ENCODE measurements at regions not wholly inside any gene's neighbourhood (a gene's known extent, or its start where the extent isn't known, plus 50 kb on each side); places are given as distances from the start of the nearest gene placed in this dataset.

DNA sequence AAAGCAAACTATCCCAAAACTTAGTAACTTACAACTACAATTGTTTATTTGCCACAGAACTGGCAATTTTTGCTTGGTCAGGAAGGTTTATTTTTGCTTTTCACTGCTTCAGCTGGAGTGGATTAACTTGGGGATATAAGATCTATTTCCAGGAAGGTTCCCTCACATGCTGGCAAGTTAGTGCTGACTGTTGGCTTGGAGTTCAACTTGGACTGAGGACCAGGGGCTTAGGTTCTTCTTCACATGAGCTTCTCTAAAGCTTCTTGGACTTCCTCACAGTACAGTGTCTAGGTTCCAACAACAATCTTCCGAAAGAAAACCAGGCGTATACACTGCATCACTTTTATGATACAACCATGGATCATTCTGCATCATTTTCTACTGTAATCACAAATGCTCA, 264.4 kb downstream of the CHL1 start:
- TF ChIP-seq, protein P1, sequence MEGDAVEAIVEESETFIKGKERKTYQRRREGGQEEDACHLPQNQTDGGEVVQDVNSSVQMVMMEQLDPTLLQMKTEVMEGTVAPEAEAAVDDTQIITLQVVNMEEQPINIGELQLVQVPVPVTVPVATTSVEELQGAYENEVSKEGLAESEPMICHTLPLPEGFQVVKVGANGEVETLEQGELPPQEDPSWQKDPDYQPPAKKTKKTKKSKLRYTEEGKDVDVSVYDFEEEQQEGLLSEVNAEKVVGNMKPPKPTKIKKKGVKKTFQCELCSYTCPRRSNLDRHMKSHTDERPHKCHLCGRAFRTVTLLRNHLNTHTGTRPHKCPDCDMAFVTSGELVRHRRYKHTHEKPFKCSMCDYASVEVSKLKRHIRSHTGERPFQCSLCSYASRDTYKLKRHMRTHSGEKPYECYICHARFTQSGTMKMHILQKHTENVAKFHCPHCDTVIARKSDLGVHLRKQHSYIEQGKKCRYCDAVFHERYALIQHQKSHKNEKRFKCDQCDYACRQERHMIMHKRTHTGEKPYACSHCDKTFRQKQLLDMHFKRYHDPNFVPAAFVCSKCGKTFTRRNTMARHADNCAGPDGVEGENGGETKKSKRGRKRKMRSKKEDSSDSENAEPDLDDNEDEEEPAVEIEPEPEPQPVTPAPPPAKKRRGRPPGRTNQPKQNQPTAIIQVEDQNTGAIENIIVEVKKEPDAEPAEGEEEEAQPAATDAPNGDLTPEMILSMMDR (conservative IDR thresholded peaks at IDR 0.05; ENCODE audit: low read depth, low read length) = no peak
- TF ChIP-seq EZH2 (IDR thresholded peaks at IDR 0.05; ENCODE audit: low read length, unreplicated experiment) (no peak), EZH2phosphoT487 (IDR thresholded peaks at IDR 0.05; ENCODE audit: borderline replicate concordance, low read length) (no peak)
